Hepatocyte (in vitro differentiated cells): ENCODE measurements at regions not wholly inside any gene's neighbourhood (a gene's known extent, or its start where the extent isn't known, plus 50 kb on each side); places are given as distances from the start of the nearest gene placed in this dataset.

ENCODE experiments used
- DNase-seq: peaks from one replicate; pipeline ENCODE4 v3.0.0-alpha.2; 2016; ENCODE audit warnings: low spot score
- H2AFZ ChIP-seq: fragments of 200-600 bp; sonication (generic); 2 replicates; pipeline ENCODE4 v1.6.0; 2016; ENCODE audit warnings: antibody characterized with exemption, mild to moderate bottlenecking
- H3K27ac ChIP-seq: fragments of 200-600 bp; sonication (generic); 2 replicates; pipeline ENCODE4 v1.5.1; 2016; ENCODE audit warnings: mild to moderate bottlenecking
- H3K27me3 ChIP-seq: fragments of 200-600 bp; sonication (generic); 2 replicates; pipeline ENCODE4 v1.6.1; 2016
- H3K36me3 ChIP-seq: fragments of 200-600 bp; sonication (generic); replicated peaks from 2 replicates; pipeline ENCODE4 v1.5.1; 2016; ENCODE audit warnings: low read depth; ENCODE audit not compliant: insufficient read depth
- H3K4me1 ChIP-seq: fragments of 200-600 bp; sonication (generic); 2 replicates; pipeline ENCODE4 v1.5.1; 2016; ENCODE audit warnings: mild to moderate bottlenecking, moderate library complexity; ENCODE audit not compliant: insufficient read depth
- H3K4me2 ChIP-seq: fragments of 200-600 bp; sonication (generic); 2 replicates; pipeline ENCODE4 v1.6.0; 2016
- H3K4me3 ChIP-seq: fragments of 200-600 bp; sonication (generic); 2 replicates; pipeline ENCODE4 v1.5.1; 2016; ENCODE audit warnings: mild to moderate bottlenecking
- H3K79me2 ChIP-seq: fragments of 200-600 bp; sonication (generic); 2 replicates; pipeline ENCODE4 v1.6.0; 2017; ENCODE audit warnings: mild to moderate bottlenecking
- H3K9me2 ChIP-seq: fragments of 200-600 bp; sonication (generic); replicated peaks from 2 replicates; pipeline ENCODE4 v1.6.0; 2017; ENCODE audit warnings: mild to moderate bottlenecking; ENCODE audit not compliant: insufficient read depth
- H3K9me3 ChIP-seq: fragments of 200-600 bp; sonication (generic); 2 replicates; pipeline ENCODE4 v1.5.1; 2016; ENCODE audit warnings: low read depth, mild to moderate bottlenecking
- H4K20me1 ChIP-seq: fragments of 200-600 bp; sonication (generic); 2 replicates; pipeline ENCODE4 v1.6.0; 2016; ENCODE audit warnings: mild to moderate bottlenecking; ENCODE audit not compliant: insufficient read depth, poor library complexity, severe bottlenecking
- CTCF ChIP-seq: fragments of 200-600 bp; sonication (generic); IDR thresholded peaks from 2 replicates; pipeline ENCODE4 v1.5.1; 2016; ENCODE audit warnings: antibody characterized with exemption, mild to moderate bottlenecking; ENCODE audit not compliant: poor library complexity
- EZH2 ChIP-seq: fragments of 200-600 bp; sonication (generic); IDR thresholded peaks from 2 replicates; pipeline ENCODE4 v1.6.1; 2016; ENCODE audit warnings: antibody characterized with exemption, mild to moderate bottlenecking, borderline replicate concordance
- EZH2phosphoT487 ChIP-seq: fragments of 200-600 bp; sonication (generic); IDR thresholded peaks from one replicate; pipeline ENCODE4 v1.6.1; 2018; ENCODE audit warnings: antibody characterized with exemption, mild to moderate bottlenecking, low read depth, moderate library complexity; ENCODE audit not compliant: unreplicated experiment, severe bottlenecking
- WGBS: methylation state at CpG from one replicate; pipeline ENCODE4 v1.1.6; 2016; ENCODE audit warnings: low lambda C conversion rate; ENCODE audit errors: missing lambda C conversion rate; 5-methylcytosine and 5-hydroxymethylcytosine counted together

- Histone ChIP-seq H3K4me2 (no peak overlapping the region), H3K79me2 (no peaks in the 10 kb centered on the region), H4K20me1 (no peaks in the 10 kb centered on the region), H3K27me3 (no peaks in the 10 kb centered on the region), H2AFZ (no peak overlapping the region), H3K4me3 (no peak overlapping the region), H3K27ac (no peak overlapping the region), H3K9me2 (no peaks in the 10 kb centered on the region), H3K36me3 (no peaks in the 10 kb centered on the region), H3K9me3 (no peaks in the 10 kb centered on the region), H3K4me1 (no peaks in the 10 kb centered on the region)
- DNase-seq: no peak
- TF ChIP-seq CTCF: no peak
- TF ChIP-seq EZH2: no peak
- no peak for TF ChIP-seq EZH2phosphoT487
- 100% methylated on average over 1 of the region's 1 CpG for WGBS
Observed at GRCh38 chr4:23957465-23957864, 67.6 kb upstream of the PPARGC1A start.

GRCh38 chr4:23956601-23957364, 66.9 kb upstream of the PPARGC1A start:
- no peaks in the 10 kb centered on the region for H3K36me3 ChIP-seq
- no peaks in the 10 kb centered on the region for H3K27me3 ChIP-seq
- H3K4me3 ChIP-seq: no peak overlapping the region
- H2AFZ ChIP-seq: no peak overlapping the region
- H3K4me1 ChIP-seq: no peaks in the 10 kb centered on the region
- H4K20me1 ChIP-seq: no peaks in the 10 kb centered on the region
- no peak for TF ChIP-seq CTCF
- TF ChIP-seq EZH2phosphoT487: no peak
- TF ChIP-seq EZH2: no peak
- no peak for DNase-seq
- no peaks in the 10 kb centered on the region for H3K79me2 ChIP-seq
- H3K27ac ChIP-seq: no peak overlapping the region
- 97% methylated on average over 4 of the region's 4 CpGs for WGBS
- H3K9me3 ChIP-seq: no peaks in the 10 kb centered on the region
- no peaks in the 10 kb centered on the region for H3K9me2 ChIP-seq
- no peak overlapping the region for H3K4me2 ChIP-seq

GRCh38 chr4:23952258-23952657, 62.4 kb upstream of the PPARGC1A start:
- H3K4me2 ChIP-seq: no peak overlapping the region
- H3K27me3 ChIP-seq: no peaks in the 10 kb centered on the region
- no peaks in the 10 kb centered on the region for H3K79me2 ChIP-seq
- no peak overlapping the region for H3K4me3 ChIP-seq
- DNase-seq: no peak
- no peaks in the 10 kb centered on the region for H3K4me1 ChIP-seq
- H3K36me3 ChIP-seq: no peaks in the 10 kb centered on the region
- 94% methylated on average over 2 of the region's 2 CpGs for WGBS
- H3K27ac ChIP-seq: no peak overlapping the region
- no peak for TF ChIP-seq EZH2
- H2AFZ ChIP-seq: no peak overlapping the region
- H3K9me2 ChIP-seq: no peaks in the 10 kb centered on the region
- no peaks in the 10 kb centered on the region for H4K20me1 ChIP-seq
- H3K9me3 ChIP-seq: no peaks in the 10 kb centered on the region

- Histone ChIP-seq H3K36me3 (no peaks in the 10 kb centered on the region), H3K27ac (no peak overlapping the region), H3K79me2 (no peaks in the 10 kb centered on the region), H3K4me2 (no peak overlapping the region), H3K4me1 (no peaks in the 10 kb centered on the region), H2AFZ (no peak overlapping the region), H3K9me2 (no peaks in the 10 kb centered on the region), H4K20me1 (no peaks in the 10 kb centered on the region), H3K4me3 (no peak overlapping the region), H3K9me3 (no peaks in the 10 kb centered on the region), H3K27me3 (no peaks in the 10 kb centered on the region)
- TF ChIP-seq EZH2: no peak
- no peak for TF ChIP-seq CTCF
- no peak for TF ChIP-seq EZH2phosphoT487
- WGBS: 72% methylated on average over 4 of the region's 4 CpGs
- no peak for DNase-seq
Observed at GRCh38 chr4:23947826-23948225, 58.0 kb upstream of the PPARGC1A start.
